ENCODE measurements at regions not wholly inside any gene's neighbourhood (a gene's known extent, or its start where the extent isn't known, plus 50 kb on each side); places are given as distances from the start of the nearest gene placed in this dataset.

- TF ChIP-seq USF1 (IDR thresholded peaks at IDR 0.05; ENCODE audit: borderline replicate concordance, extremely low read length, insufficient read depth, low read depth, low read length), result no peak
- no peak for TF ChIP-seq ZNF274 (IDR thresholded peaks at IDR 0.05; ENCODE audit: insufficient read depth, insufficient read length)
- TF ChIP-seq ATF2 (IDR thresholded peaks at IDR 0.05; ENCODE audit: low read length), result peak; percentile 94
- TF ChIP-seq IRF3 (IDR thresholded peaks at IDR 0.05), result no peak
- TF ChIP-seq REST (IDR thresholded peaks at IDR 0.05; ENCODE audit: low read depth, low read length), result peak; percentile 14; the same call in 1 of the 2 replicates
- 0 out of 2 replicates have a peak, but pooled peaks have one; percentile 25 for TF ChIP-seq MYB (IDR thresholded peaks at IDR 0.05; ENCODE audit: borderline replicate concordance, low read depth, low read length)
- TF ChIP-seq BACH1 (IDR thresholded peaks at IDR 0.05; ENCODE audit: borderline replicate concordance), result peak; percentile 96
- TF ChIP-seq POLR2A (IDR thresholded peaks at IDR 0.05; ENCODE audit: low read depth, low read length), result no peak
- TF ChIP-seq USF2 (IDR thresholded peaks at IDR 0.05; ENCODE audit: borderline replicate concordance, low read depth, low read length), result no peak
- no peak for TF ChIP-seq NR2C2 (IDR thresholded peaks at IDR 0.05; ENCODE audit: borderline replicate concordance, control insufficient read depth, insufficient read length, low read depth)
- peak; percentile 55; the same call in 1 of the 2 replicates for TF ChIP-seq TARDBP (IDR thresholded peaks at IDR 0.05; ENCODE audit: borderline replicate concordance)
- no peak for TF ChIP-seq RFX5 (IDR thresholded peaks at IDR 0.05; ENCODE audit: low read depth, low read length)
- no peak for TF ChIP-seq POLR2AphosphoS5 (IDR thresholded peaks at IDR 0.05; ENCODE audit: low read length)
- TF ChIP-seq ATF3 (IDR thresholded peaks at IDR 0.05; ENCODE audit: borderline replicate concordance, extremely low read depth, low read depth, low read length), result no peak
- no peak for TF ChIP-seq KDM1A (IDR thresholded peaks at IDR 0.05; ENCODE audit: borderline replicate concordance)
- TF ChIP-seq DPF2 (IDR thresholded peaks at IDR 0.05), result peak; percentile 99
- no peak for TF ChIP-seq YBX1 (IDR thresholded peaks at IDR 0.05)
- TF ChIP-seq STAT1 (conservative IDR thresholded peaks at IDR 0.05), result no peak
- TF ChIP-seq PAX5 (IDR thresholded peaks at IDR 0.05; ENCODE audit: borderline replicate concordance, low read depth, low read length), result peak; percentile 96
- peak; percentile 86; the same call in 1 of the 2 replicates for TF ChIP-seq ZBED1 (IDR thresholded peaks at IDR 0.05; ENCODE audit: borderline replicate concordance)
- TF ChIP-seq HCFC1 (IDR thresholded peaks at IDR 0.05; ENCODE audit: low read length), result no peak
- 0 out of 2 replicates have a peak, but pooled peaks have one; percentile 67 for TF ChIP-seq PML (IDR thresholded peaks at IDR 0.05; ENCODE audit: low read length)
- TF ChIP-seq NFXL1 (IDR thresholded peaks at IDR 0.05; ENCODE audit: borderline replicate concordance), result no peak
- no peak for TF ChIP-seq GABPA (IDR thresholded peaks at IDR 0.05; ENCODE audit: low read depth)
Observed at GRCh38 chr6:30810813-30811339, 66.5 kb upstream of the IER3 start (continued).

Measured in GM12878 (cell line).